IMR-90 (cell line): ENCODE measurements at regions not wholly inside any gene's neighbourhood (a gene's known extent, or its start where the extent isn't known, plus 50 kb on each side); places are given as distances from the start of the nearest gene placed in this dataset.

Experiments
- BHLHE40 ChIP-seq: fragments of 150-350 bp; IDR thresholded peaks from 2 replicates; pipeline ENCODE4 v1.6.1; 2016; ENCODE audit warnings: mild to moderate bottlenecking, low read depth, low read length
- CEBPB ChIP-seq: IDR thresholded peaks from 2 replicates; pipeline ENCODE4 v1.6.1; 2012; ENCODE audit warnings: low read depth, low read length, improper control_type of control experiment
- CHD1 ChIP-seq: IDR thresholded peaks from 2 replicates; pipeline ENCODE4 v1.6.1; 2012; ENCODE audit warnings: low read depth, low read length, improper control_type of control experiment
- CTCF ChIP-seq: conservative IDR thresholded peaks from 2 replicates; pipeline ENCODE4 v1.5.1; 2012; ENCODE audit warnings: mild to moderate bottlenecking, low read depth, low read length, improper control_type of control experiment
- FOS ChIP-seq: fragments of 150-350 bp; IDR thresholded peaks from 2 replicates; pipeline ENCODE4 v1.6.1; 2016; ENCODE audit warnings: low read depth, low read length
- POLR2A ChIP-seq: IDR thresholded peaks from 2 replicates; pipeline ENCODE4 v1.6.1; 2012; ENCODE audit warnings: mild to moderate bottlenecking, low read depth, low read length
- RFX5 ChIP-seq: IDR thresholded peaks from 2 replicates; pipeline ENCODE4 v1.8.0; 2012; ENCODE audit warnings: low read depth, mild to moderate bottlenecking, low read length, moderate library complexity
- TF ChIP-seq, protein P1 (sequence below): fragments of 150-350 bp; IDR thresholded peaks from 2 replicates; pipeline ENCODE4 v1.6.1; 2016; ENCODE audit warnings: low read depth, mild to moderate bottlenecking, low read length, moderate library complexity, borderline replicate concordance

DNA sequence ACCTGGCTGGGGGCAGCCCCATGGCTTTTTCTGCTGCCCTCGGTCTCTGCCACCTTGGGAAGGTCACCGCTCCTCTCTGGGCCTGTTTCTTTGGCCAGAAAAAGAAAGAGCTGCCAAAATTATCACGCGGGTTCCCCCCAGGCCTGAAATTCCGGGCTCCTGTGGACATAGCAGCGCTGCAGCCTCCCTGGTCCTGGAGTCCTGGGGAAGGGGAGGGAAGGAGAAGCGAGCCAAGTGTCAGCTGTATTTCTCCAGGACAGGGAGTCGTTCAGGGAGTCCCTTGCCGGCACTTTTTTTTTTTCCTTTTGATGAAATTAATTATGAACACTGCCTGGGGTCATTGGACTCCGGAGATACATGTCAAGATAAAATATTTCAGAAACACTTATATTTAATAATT is 152.3 kb upstream of the GPR26 start:
- TF ChIP-seq POLR2A, result no peak
- no peak for TF ChIP-seq BHLHE40
- TF ChIP-seq CTCF, result no peak
- no peak for TF ChIP-seq CEBPB
- no peak for TF ChIP-seq FOS
- TF ChIP-seq RFX5, result no peak
- TF ChIP-seq, protein P1, sequence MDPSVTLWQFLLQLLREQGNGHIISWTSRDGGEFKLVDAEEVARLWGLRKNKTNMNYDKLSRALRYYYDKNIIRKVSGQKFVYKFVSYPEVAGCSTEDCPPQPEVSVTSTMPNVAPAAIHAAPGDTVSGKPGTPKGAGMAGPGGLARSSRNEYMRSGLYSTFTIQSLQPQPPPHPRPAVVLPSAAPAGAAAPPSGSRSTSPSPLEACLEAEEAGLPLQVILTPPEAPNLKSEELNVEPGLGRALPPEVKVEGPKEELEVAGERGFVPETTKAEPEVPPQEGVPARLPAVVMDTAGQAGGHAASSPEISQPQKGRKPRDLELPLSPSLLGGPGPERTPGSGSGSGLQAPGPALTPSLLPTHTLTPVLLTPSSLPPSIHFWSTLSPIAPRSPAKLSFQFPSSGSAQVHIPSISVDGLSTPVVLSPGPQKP, result no peak
- TF ChIP-seq CHD1, result no peak
